ENCODE measurements at regions not wholly inside any gene's neighbourhood (a gene's known extent, or its start where the extent isn't known, plus 50 kb on each side); places are given as distances from the start of the nearest gene placed in this dataset.
"Not testable (repeated sequence)": the region's sequence is repeated elsewhere in the genome, so short reads cannot be mapped to it uniquely, and the experiment has no call there.

GRCh38 chr20:53735536-53736050, 142.0 kb upstream of the ZNF217 start:
- Histone ChIP-seq H3K36me3 (replicated peaks in 1 of 2; ENCODE audit: insufficient read depth in 1 of 2, low read depth in 2 of 2) (no peaks in the 10 kb centered on the region), H3K4me3 (no peak overlapping the region), H3K9me3 (no peaks in the 10 kb centered on the region), H3K27me3 (no peaks in the 10 kb centered on the region), H3K27ac (peak overlapping the region; percentile 26 to 90 (median 65)), H3K4me1 (peaks cover 50% of the 10 kb centered on the region)
- DNase-seq (peak in 1 of 4 donors; percentile 18), ATAC-seq (no peak)
- WGBS, 2 donors: 13 to 17% methylated on average over 5 of the region's 5 CpGs
- TF ChIP-seq POLR2A (IDR thresholded peaks at IDR 0.05): no peak
- no peak for TF ChIP-seq CTCF (IDR thresholded peaks at IDR 0.05)
- intact Hi-C loops (cut with DNase I): no loop called here

GRCh38 chr20:53734006-53734688, 140.5 kb upstream of the ZNF217 start:
- Histone ChIP-seq H3K27ac (no peak overlapping the region), H3K36me3 (replicated peaks in 1 of 2; ENCODE audit: insufficient read depth in 1 of 2, low read depth in 2 of 2) (no peaks in the 10 kb centered on the region), H3K4me3 (no peak overlapping the region), H3K9me3 (no peaks in the 10 kb centered on the region), H3K27me3 (no peaks in the 10 kb centered on the region), H3K4me1 (peaks cover 36% of the 10 kb centered on the region)
- DNase-seq (no peak), ATAC-seq (no peak)
- intact Hi-C loops (cut with DNase I): no loop called here
- no peak for TF ChIP-seq POLR2A (IDR thresholded peaks at IDR 0.05)
- TF ChIP-seq CTCF (IDR thresholded peaks at IDR 0.05): no peak
- 89 to 96% methylated on average over 7 of the region's 7 CpGs for WGBS, 2 donors

- Histone ChIP-seq H3K27me3 (no peaks in the 10 kb centered on the region), H3K4me3 (no peak overlapping the region), H3K36me3 (replicated peaks in 1 of 2; ENCODE audit: insufficient read depth in 1 of 2, low read depth in 2 of 2) (no peaks in the 10 kb centered on the region), H3K9me3 (no peaks in the 10 kb centered on the region), H3K27ac (no peak overlapping the region), H3K4me1 (peaks cover 10% of the 10 kb centered on the region)
- no peak for DNase-seq
- TF ChIP-seq CTCF (IDR thresholded peaks at IDR 0.05) (no peak), POLR2A (IDR thresholded peaks at IDR 0.05) (no peak)
- 74 to 87% methylated on average over 2 of the region's 2 CpGs for WGBS, 2 donors
- intact Hi-C loops (cut with DNase I): no loop called here
- no peak for ATAC-seq
Observed at GRCh38 chr20:53731595-53731994, 138.0 kb upstream of the ZNF217 start.

GRCh38 chr20:53728359-53728758, 134.7 kb upstream of the ZNF217 start:
- TF ChIP-seq CTCF (IDR thresholded peaks at IDR 0.05) (no peak), POLR2A (IDR thresholded peaks at IDR 0.05) (no peak)
- intact Hi-C loops (cut with DNase I): no loop called here
- H3K9me3 ChIP-seq: no peaks in the 10 kb centered on the region
- ATAC-seq (no peak), DNase-seq (no peak)
- no peaks in the 10 kb centered on the region for H3K4me1 ChIP-seq
- 93 to 100% methylated on average over 1 of the region's 1 CpG for WGBS, 2 donors
- no peaks in the 10 kb centered on the region for H3K36me3 ChIP-seq (replicated peaks in 1 of 2; ENCODE audit: insufficient read depth in 1 of 2, low read depth in 2 of 2)
- no peak overlapping the region for H3K4me3 ChIP-seq
- H3K27ac ChIP-seq: no peak overlapping the region
- no peaks in the 10 kb centered on the region for H3K27me3 ChIP-seq

- intact Hi-C loops (cut with DNase I); DNase-seq; H3K27me3 ChIP-seq; H3K4me3 ChIP-seq; H3K36me3 ChIP-seq (replicated peaks in 1 of 2; ENCODE audit: insufficient read depth in 1 of 2, low read depth in 2 of 2); H3K27ac ChIP-seq; ATAC-seq; H3K4me1 ChIP-seq; H3K9me3 ChIP-seq: not testable (repeated sequence)
- WGBS, 2 donors: 95 to 97% methylated on average over 4 of the region's 4 CpGs
Observed at GRCh38 chr20:53727239-53727638, 133.6 kb upstream of the ZNF217 start.

Measured in body of pancreas (tissue), 4 donors.